HepG2 (cell line): ENCODE measurements at regions not wholly inside any gene's neighbourhood (a gene's known extent, or its start where the extent isn't known, plus 50 kb on each side); places are given as distances from the start of the nearest gene placed in this dataset.

Experiments
- ATAC-seq: fragments of 200-7000 bp; cut with Tn5 transposase; 3 replicates; pipeline ENCODE4 v1.9.1; 2020; ENCODE audit warnings: mild to moderate bottlenecking, moderate library complexity
- BruUV-seq: library from RNA; stranded (reverse); fragments of 400-500 nt; replicated peaks from 2 replicates; lab custom pipeline; 2021; lab: Mats Ljungman, UMichigan
- CTCF ChIA-PET: fragments of 300-600 bp; formaldehyde crosslinking; extraction: SDS; loops from one replicate; lab custom pipeline; 2021; ENCODE audit warnings: low total read pairs, inconsistent platforms, low intra/inter-chr PET ratio; lab: Yijun Ruan, JAX
- POLR2A ChIA-PET: fragments of 350-600 bp; sonication (Branson Sonifier 250); formaldehyde crosslinking; loops from one replicate; lab custom pipeline; 2020; ENCODE audit warnings: antibody characterized with exemption, inconsistent platforms; lab: Yijun Ruan, JAX
- DNase-seq: peaks from one replicate; pipeline ENCODE4 v3.0.0-alpha.2; 2015; ENCODE audit warnings: low spot score
- FAIRE-seq: peaks from 3 replicates; lab custom pipeline; 2011; peaks lifted over from hg19 to GRCh38; lab: Jason Lieb, UNC
- H2AFZ ChIP-seq: one replicate; pipeline ENCODE4 v1.6.1; 2011; ENCODE audit warnings: low read length, inconsistent platforms
- H3K27ac ChIP-seq: fragments of 300-600 bp; 3 replicates; pipeline ENCODE4 v1.8.0; 2011; ENCODE audit warnings: mixed run types, mild to moderate bottlenecking, mixed read lengths, low read length, inconsistent platforms; ENCODE audit not compliant: insufficient read depth; ENCODE audit errors: extremely low read length
- H3K27me3 ChIP-seq, 2 experiments: fragments of 200-600 bp in 1 of 2; 2 replicates in 1 of 2; 3 replicates in 1 of 2; pipeline versions ENCODE4 v1.6.0 to v1.8.0; 2011; ENCODE audit warnings: low read length in 2 of 2, mild to moderate bottlenecking in 2 of 2, moderate library complexity in 2 of 2, inconsistent platforms in 1 of 2; ENCODE audit not compliant: insufficient read depth in 2 of 2, control insufficient read depth in 1 of 2
- H3K36me3 ChIP-seq, 2 experiments: fragments of 200-600 bp in 1 of 2; replicated peaks in 1 of 2; 2 replicates in 1 of 2; 3 replicates in 1 of 2; pipeline versions ENCODE4 v1.5.1 to v1.8.0; 2011; ENCODE audit warnings: low read length in 2 of 2, inconsistent platforms in 1 of 2; ENCODE audit not compliant: insufficient read depth in 2 of 2, control insufficient read depth in 1 of 2
- H3K4me1 ChIP-seq: 2 replicates; pipeline ENCODE4 v1.5.1; 2012; ENCODE audit warnings: low read length, inconsistent platforms; ENCODE audit not compliant: insufficient read depth
- H3K4me2 ChIP-seq: 2 replicates; pipeline ENCODE4 v1.6.0; 2011; ENCODE audit warnings: low read depth, low read length, inconsistent platforms
- H3K4me3 ChIP-seq, 3 experiments: fragments of 200-600 bp in 1 of 3; sonication (generic), shearing (Covaris generic) in 1 of 3; replicated peaks in 1 of 3; 2 replicates each; pipeline ENCODE4 v1.5.1; 2011 to 2016; ENCODE audit warnings: low read length in 3 of 3, inconsistent platforms in 2 of 3, low read depth in 2 of 3, mild to moderate bottlenecking in 2 of 3, control low read depth in 1 of 3, mixed read lengths in 1 of 3; ENCODE audit not compliant: insufficient read depth in 1 of 3
- H3K79me2 ChIP-seq: one replicate; pipeline ENCODE4 v1.6.1; 2011; ENCODE audit warnings: low read length, inconsistent platforms; ENCODE audit not compliant: insufficient read depth
- H3K9ac ChIP-seq: 2 replicates; pipeline ENCODE4 v1.6.0; 2011; ENCODE audit warnings: mild to moderate bottlenecking, low read depth, low read length, inconsistent platforms; ENCODE audit not compliant: insufficient read depth
- H3K9me3 ChIP-seq: 2 replicates; pipeline ENCODE4 v1.5.1; 2012; ENCODE audit warnings: mild to moderate bottlenecking, low read length
- H4K20me1 ChIP-seq: 2 replicates; pipeline ENCODE4 v1.6.0; 2011; ENCODE audit warnings: inconsistent platforms, mild to moderate bottlenecking, low read length, moderate library complexity; ENCODE audit not compliant: insufficient read depth
- AHDC1 ChIP-seq: sonication (generic); formaldehyde crosslinking; IDR thresholded peaks from 2 replicates; pipeline ENCODE4 v1.5.1; 2020; ENCODE audit warnings: mild to moderate bottlenecking, missing genetic modification reagents, borderline replicate concordance
- ZFAT ChIP-seq: sonication (generic); formaldehyde crosslinking; conservative IDR thresholded peaks from 2 replicates; pipeline ENCODE4 v1.8.1; 2023; ENCODE audit warnings: missing genetic modification reagents, inconsistent platforms
- ZNF12 ChIP-seq: sonication (generic); formaldehyde crosslinking; IDR thresholded peaks from 2 replicates; pipeline ENCODE4 v1.5.0; 2020; ENCODE audit warnings: missing genetic modification reagents
- WGBS: methylation state at CpG from one replicate; pipeline ENCODE4 v1.1.6; 2017; ENCODE audit warnings: low lambda C conversion rate; 5-methylcytosine and 5-hydroxymethylcytosine counted together
- in situ Hi-C: cut with HindIII; loops from 2 replicates; pipeline ENCODE4 v1.10.0; 2017; ENCODE audit warnings: low pct_unique_long_range_greater_than_20kb; ENCODE audit not compliant: extremely low pct_ligation_motif_present
- intact Hi-C: fragments of 100-400 bp; cut with micrococcal nuclease; formaldehyde crosslinking; loops from one replicate; pipeline ENCODE4 v1.10.0; 2022; ENCODE audit not compliant: unreplicated experiment

DNA sequence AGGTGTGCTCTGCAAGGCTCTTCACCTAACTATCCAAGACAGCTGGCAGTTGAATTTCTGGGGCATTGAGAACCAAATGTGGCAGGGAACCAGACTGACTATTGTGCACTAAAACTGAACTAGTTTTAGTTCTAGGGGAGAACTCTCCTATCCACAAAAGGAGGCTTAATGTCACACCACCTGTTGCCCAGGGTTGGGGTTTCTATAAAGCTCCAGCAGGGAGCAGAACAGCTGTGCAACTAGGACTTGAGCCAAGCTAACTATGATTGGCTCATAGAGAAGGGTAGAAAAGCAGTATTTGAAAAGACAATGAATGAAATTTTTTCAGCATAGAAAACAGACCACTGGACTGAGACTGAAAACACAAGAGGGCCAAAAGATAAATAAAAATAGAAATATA lies 53.3 kb upstream of the FGGY start (continued):
- TF ChIP-seq AHDC1 (CRISPR knock-in tag), result no peak

DNA sequence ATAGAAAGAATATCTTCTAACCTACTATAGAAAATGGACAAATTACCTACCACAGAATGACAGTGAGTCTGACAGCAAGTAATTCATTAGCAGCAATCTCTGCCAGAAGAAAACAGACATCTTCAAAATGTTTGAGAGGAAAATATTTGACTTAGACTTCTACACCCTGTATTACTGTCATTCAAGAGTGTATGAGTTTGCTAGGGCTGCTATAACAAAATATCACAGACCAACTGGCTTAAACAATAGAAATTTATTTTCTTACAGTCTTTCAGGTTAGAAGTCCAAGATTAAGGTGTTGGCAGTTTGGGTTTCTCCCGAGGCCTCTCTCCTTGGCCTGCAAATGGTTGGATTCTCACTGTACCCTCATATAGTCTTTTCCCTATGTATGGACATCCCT lies 52.9 kb upstream of the FGGY start:
- DNase-seq (no peak), FAIRE-seq (no peak), ATAC-seq (no peak)
- POLR2A ChIA-PET, result no interaction called here
- intact Hi-C loops (no loop called here), in situ Hi-C loops (no loop called here)
- H3K4me2 ChIP-seq, result no peak overlapping the region
- CTCF ChIA-PET, result no interaction called here
- TF ChIP-seq ZNF12 (CRISPR knock-in tag) (peak; percentile 95), ZFAT (no peak)
- no peaks in the 10 kb centered on the region for H3K79me2 ChIP-seq
- no peaks in the 10 kb centered on the region for H3K36me3 ChIP-seq
- no peaks in the 10 kb centered on the region for H3K27me3 ChIP-seq
- H3K4me1 ChIP-seq, result 0 out of 2 replicates have a peak, but pooled peaks cover 5% of the 10 kb centered on the region
- H3K9ac ChIP-seq, result no peak overlapping the region
- no peak overlapping the region for H3K4me3 ChIP-seq
- H3K9me3 ChIP-seq, result no peaks in the 10 kb centered on the region
- no peaks in the 10 kb centered on the region for H4K20me1 ChIP-seq
- no peak overlapping the region for H3K27ac ChIP-seq
- no peak overlapping the region for H2AFZ ChIP-seq
- BruUV-seq, result no TSS peak
- 0% methylated on average over 1 of the region's 1 CpG for WGBS
